IPS-20b (cell line): ENCODE measurements at regions not wholly inside any gene's neighbourhood (a gene's known extent, or its start where the extent isn't known, plus 50 kb on each side); places are given as distances from the start of the nearest gene placed in this dataset.

Experiments used
- H3K27ac ChIP-seq: one replicate; pipeline ENCODE4 v1.5.1; 2013; ENCODE audit warnings: low read length
- H3K27me3 ChIP-seq: 2 replicates; pipeline ENCODE4 v1.6.1; 2013; ENCODE audit warnings: mild to moderate bottlenecking, low read length, inconsistent platforms; ENCODE audit not compliant: insufficient read depth
- H3K36me3 ChIP-seq: 2 replicates; pipeline ENCODE4 v1.6.1; 2013; ENCODE audit warnings: low read depth, mild to moderate bottlenecking, inconsistent platforms, low read length, moderate library complexity; ENCODE audit not compliant: insufficient read depth
- H3K4me1 ChIP-seq: 2 replicates; pipeline ENCODE4 v1.6.1; 2013; ENCODE audit warnings: mild to moderate bottlenecking, control low read depth, inconsistent platforms, low read length, moderate library complexity; ENCODE audit not compliant: insufficient read depth
- H3K4me3 ChIP-seq: 2 replicates; pipeline ENCODE4 v1.5.1; 2013; ENCODE audit warnings: mild to moderate bottlenecking, low read length, inconsistent platforms
- H3K9ac ChIP-seq: 2 replicates; pipeline ENCODE4 v1.6.1; 2013; ENCODE audit warnings: low read depth, mild to moderate bottlenecking, inconsistent platforms, low read length, moderate library complexity
- H3K9me3 ChIP-seq: 2 replicates; pipeline ENCODE4 v1.6.1; 2013; ENCODE audit warnings: mild to moderate bottlenecking, low read depth, low read length, inconsistent platforms; ENCODE audit not compliant: insufficient read depth

GRCh38 chr5:67447732-67448131, 251.1 kb upstream of the CD180 start:
- Histone ChIP-seq H3K9me3 (no peaks in the 10 kb centered on the region), H3K27me3 (no peaks in the 10 kb centered on the region), H3K4me1 (no peaks in the 10 kb centered on the region), H3K4me3 (no peak overlapping the region), H3K27ac (no peak overlapping the region), H3K36me3 (no peaks in the 10 kb centered on the region), H3K9ac (no peak overlapping the region)

- H3K9me3 ChIP-seq, result no peaks in the 10 kb centered on the region
- no peaks in the 10 kb centered on the region for H3K27me3 ChIP-seq
- no peaks in the 10 kb centered on the region for H3K4me1 ChIP-seq
- no peak overlapping the region for H3K9ac ChIP-seq
- no peaks in the 10 kb centered on the region for H3K36me3 ChIP-seq
- no peak overlapping the region for H3K27ac ChIP-seq
- H3K4me3 ChIP-seq, result no peak overlapping the region
Measured at GRCh38 chr5:67437905-67438845, 241.6 kb upstream of the CD180 start.

GRCh38 chr5:67435032-67435431, 238.4 kb upstream of the CD180 start:
- no peaks in the 10 kb centered on the region for H3K4me1 ChIP-seq
- no peaks in the 10 kb centered on the region for H3K9me3 ChIP-seq
- no peaks in the 10 kb centered on the region for H3K36me3 ChIP-seq
- no peak overlapping the region for H3K4me3 ChIP-seq
- H3K9ac ChIP-seq, result no peak overlapping the region
- no peaks in the 10 kb centered on the region for H3K27me3 ChIP-seq
- no peak overlapping the region for H3K27ac ChIP-seq

GRCh38 chr5:67434466-67434865, 237.9 kb upstream of the CD180 start:
- Histone ChIP-seq H3K9me3 (no peaks in the 10 kb centered on the region), H3K27me3 (no peaks in the 10 kb centered on the region), H3K27ac (no peak overlapping the region), H3K4me3 (no peak overlapping the region), H3K36me3 (no peaks in the 10 kb centered on the region), H3K9ac (no peak overlapping the region), H3K4me1 (no peaks in the 10 kb centered on the region)

- no peaks in the 10 kb centered on the region for H3K9me3 ChIP-seq
- H3K4me1 ChIP-seq, result no peaks in the 10 kb centered on the region
- H3K27me3 ChIP-seq, result no peaks in the 10 kb centered on the region
- H3K36me3 ChIP-seq, result no peaks in the 10 kb centered on the region
- H3K27ac ChIP-seq, result no peak overlapping the region
- no peak overlapping the region for H3K9ac ChIP-seq
- no peak overlapping the region for H3K4me3 ChIP-seq
Measured at GRCh38 chr5:67432606-67433005, 236.0 kb upstream of the CD180 start.

- no peaks in the 10 kb centered on the region for H3K36me3 ChIP-seq
Measured at GRCh38 chr5:67431191-67431590, 234.6 kb upstream of the CD180 start.

GRCh38 chr5:67427850-67428298, 231.3 kb upstream of the CD180 start:
- Histone ChIP-seq H3K9me3 (peaks cover 3% of the 10 kb centered on the region; the same call in 1 of the 2 replicates), H3K27me3 (no peaks in the 10 kb centered on the region), H3K4me1 (no peaks in the 10 kb centered on the region), H3K9ac (no peak overlapping the region), H3K27ac (no peak overlapping the region), H3K4me3 (no peak overlapping the region), H3K36me3 (no peaks in the 10 kb centered on the region)

More at GRCh38 chr5:67431191-67431590, 234.6 kb upstream of the CD180 start:
- no peak overlapping the region for H3K27ac ChIP-seq
- H3K4me3 ChIP-seq, result no peak overlapping the region
- no peaks in the 10 kb centered on the region for H3K27me3 ChIP-seq
- no peaks in the 10 kb centered on the region for H3K9me3 ChIP-seq
- H3K4me1 ChIP-seq, result no peaks in the 10 kb centered on the region
- H3K9ac ChIP-seq, result no peak overlapping the region

GRCh38 chr5:67426961-67427849, 230.6 kb upstream of the CD180 start:
- Histone ChIP-seq H3K27me3 (no peaks in the 10 kb centered on the region), H3K36me3 (no peaks in the 10 kb centered on the region), H3K4me3 (no peak overlapping the region), H3K4me1 (no peaks in the 10 kb centered on the region), H3K9ac (no peak overlapping the region), H3K9me3 (peaks cover 3% of the 10 kb centered on the region; the same call in 1 of the 2 replicates), H3K27ac (no peak overlapping the region)

GRCh38 chr5:67425514-67425913, 228.9 kb upstream of the CD180 start:
- no peak overlapping the region for H3K9ac ChIP-seq
- no peaks in the 10 kb centered on the region for H3K36me3 ChIP-seq
- H3K27ac ChIP-seq, result no peak overlapping the region
- no peak overlapping the region for H3K4me3 ChIP-seq
- H3K4me1 ChIP-seq, result no peaks in the 10 kb centered on the region
- peaks cover 3% of the 10 kb centered on the region; the same call in 1 of the 2 replicates for H3K9me3 ChIP-seq
- H3K27me3 ChIP-seq, result no peaks in the 10 kb centered on the region

GRCh38 chr5:67417839-67418238, 221.2 kb upstream of the CD180 start:
- H3K27ac ChIP-seq, result no peak overlapping the region
- H3K4me1 ChIP-seq, result peaks cover 46% of the 10 kb centered on the region
- H3K9me3 ChIP-seq, result no peaks in the 10 kb centered on the region
- H3K27me3 ChIP-seq, result peaks cover 20% of the 10 kb centered on the region
- no peaks in the 10 kb centered on the region for H3K36me3 ChIP-seq
- no peak overlapping the region for H3K9ac ChIP-seq
- peak overlapping the region; percentile 41; the same call in 1 of the 2 replicates for H3K4me3 ChIP-seq

GRCh38 chr5:67416986-67417385, 220.4 kb upstream of the CD180 start:
- Histone ChIP-seq H3K9me3 (no peaks in the 10 kb centered on the region), H3K27ac (no peak overlapping the region), H3K4me1 (peaks cover 46% of the 10 kb centered on the region)

More at GRCh38 chr5:67416986-67417385, 220.4 kb upstream of the CD180 start:
- H3K27me3 ChIP-seq, result peaks cover 20% of the 10 kb centered on the region
- H3K36me3 ChIP-seq, result no peaks in the 10 kb centered on the region
- no peak overlapping the region for H3K9ac ChIP-seq
- 0 out of 2 replicates have a peak overlapping the region, but pooled peaks have one; percentile 7 for H3K4me3 ChIP-seq
